ENCODE measurements at regions not wholly inside any gene's neighbourhood (a gene's known extent, or its start where the extent isn't known, plus 50 kb on each side); places are given as distances from the start of the nearest gene placed in this dataset.

GRCh38 chr3:36258421-36258820 lies 121.9 kb upstream of the STAC start:
- TF ChIP-seq CTCF (conservative IDR thresholded peaks at IDR 0.05; ENCODE audit: low read length) (no peak), EZH2phosphoT487 (IDR thresholded peaks at IDR 0.05; ENCODE audit: borderline replicate concordance) (no peak)
